Spleen (tissue), 7 donors: ENCODE measurements at regions not wholly inside any gene's neighbourhood (a gene's known extent, or its start where the extent isn't known, plus 50 kb on each side); places are given as distances from the start of the nearest gene placed in this dataset.

Experiments
- CTCF ChIP-seq, 11 experiments: fragments of 200-600 bp in 7 of 11; fragments of 450-650 bp in 4 of 11; sonication (generic) in 4 of 11; IDR thresholded peaks in 8 of 11; conservative IDR thresholded peaks in 3 of 11; 1 replicate in 7 of 11; 2 replicates in 4 of 11; pipeline versions ENCODE4 v1.4.0 to v1.8.0; 2016 to 2021; ENCODE audit warnings: antibody characterized with exemption in 11 of 11, inconsistent platforms in 4 of 11, mild to moderate bottlenecking in 1 of 11
- POLR2AphosphoS5 ChIP-seq, 3 donors: sonication (generic); formaldehyde crosslinking; IDR thresholded peaks; one replicate each; pipeline ENCODE4 v1.5.1; 2017; ENCODE audit warnings: antibody characterized with exemption in 3 of 3
- donor health status: DM: no; HTN: no; CAD: no; lungs with moderate emphysema.
- donor health status: DM: no; HTN: no; CAD: no.
- donor health status: DM: no; HTN: no; CAD: no.

GRCh38 chr9:1791191-1791590 is 224.0 kb upstream of the SMARCA2 start:
- no peak for TF ChIP-seq CTCF (IDR thresholded peaks at IDR 0.05 in 8 of 11, conservative IDR thresholded peaks at IDR 0.05 in 3 of 11)
- TF ChIP-seq POLR2AphosphoS5 (IDR thresholded peaks at IDR 0.05) = no peak
